Amniotic epithelial cell (primary cell): ENCODE measurements at regions not wholly inside any gene's neighbourhood (a gene's known extent, or its start where the extent isn't known, plus 50 kb on each side); places are given as distances from the start of the nearest gene placed in this dataset.

Source experiments
- DNase-seq: peaks from one replicate; pipeline ENCODE4 v3.0.0-alpha.2; 2010; ENCODE audit warnings: low read depth

GRCh38 chr20:24777746-24778145 lies 171.3 kb upstream of the CST7 start:
- no peak for DNase-seq

GRCh38 chr20:24778585-24779031 lies 170.5 kb upstream of the CST7 start:
- no peak for DNase-seq

- no peak for DNase-seq
Measured at GRCh38 chr20:24779131-24779530, 169.9 kb upstream of the CST7 start.

- DNase-seq: no peak
Measured at GRCh38 chr20:24779946-24780345, 169.1 kb upstream of the CST7 start.

DNA sequence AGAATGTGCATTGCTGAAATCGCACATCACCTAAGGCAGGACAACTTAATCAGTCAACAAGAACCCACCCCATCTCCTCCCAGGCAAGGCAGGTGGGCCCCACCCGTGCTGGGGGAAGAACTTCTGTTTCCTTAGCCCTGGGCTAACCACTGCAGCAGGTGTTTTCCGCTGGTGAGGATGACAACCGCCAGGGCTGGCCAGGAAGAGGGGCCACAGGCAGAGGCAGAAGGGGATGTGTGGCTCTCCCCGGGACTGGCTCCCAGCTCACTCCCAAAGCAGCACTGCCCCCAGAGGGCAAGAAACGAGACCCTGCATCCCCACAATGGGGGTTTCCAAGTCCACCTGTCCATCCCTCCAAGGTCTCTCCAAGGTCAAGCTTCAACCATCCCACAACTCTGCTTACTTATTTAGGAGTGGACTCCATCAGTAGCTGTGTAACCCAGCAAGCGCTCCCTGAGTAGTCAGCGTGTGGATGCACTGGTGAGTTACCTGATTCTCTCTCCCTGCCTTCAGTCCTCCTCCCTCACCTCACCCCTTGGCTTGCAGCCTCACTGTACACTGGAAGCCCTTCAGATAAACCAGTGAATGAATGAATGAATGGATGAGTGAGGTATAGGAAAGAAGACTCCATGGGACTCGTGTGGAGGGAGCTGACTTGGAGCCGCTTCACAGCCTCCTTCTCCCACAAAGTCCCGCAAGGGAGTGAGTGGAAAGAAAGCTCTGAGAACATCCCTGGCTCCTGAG lies 168.2 kb upstream of the CST7 start:
- DNase-seq: no peak

- no peak for DNase-seq
Measured at GRCh38 chr20:24781418-24781980, 167.6 kb upstream of the CST7 start.

DNA sequence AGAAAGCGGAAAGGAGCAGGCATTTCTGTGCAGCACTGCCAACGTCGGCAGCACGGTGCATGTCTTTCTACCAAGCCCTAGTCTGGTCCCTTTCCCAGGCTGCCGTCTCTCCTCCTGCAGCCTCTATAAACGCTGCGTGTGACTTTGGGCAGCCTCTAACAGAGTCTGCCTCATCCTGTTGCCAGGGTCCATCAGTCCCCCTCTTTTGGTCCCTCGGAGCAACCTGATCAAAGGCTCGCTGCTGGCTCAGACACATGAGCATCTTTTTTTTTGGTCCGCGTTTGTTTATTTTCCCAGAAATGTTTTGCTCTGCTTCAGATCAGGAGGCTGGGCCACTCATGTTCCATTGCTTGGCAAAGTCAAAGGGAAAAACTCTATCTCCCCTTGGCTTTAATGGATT lies 166.8 kb upstream of the CST7 start:
- no peak for DNase-seq

GRCh38 chr20:24782801-24783630 lies 166.1 kb upstream of the CST7 start:
- no peak for DNase-seq

GRCh38 chr20:24783631-24784492 lies 165.2 kb upstream of the CST7 start:
- DNase-seq: no peak

DNA sequence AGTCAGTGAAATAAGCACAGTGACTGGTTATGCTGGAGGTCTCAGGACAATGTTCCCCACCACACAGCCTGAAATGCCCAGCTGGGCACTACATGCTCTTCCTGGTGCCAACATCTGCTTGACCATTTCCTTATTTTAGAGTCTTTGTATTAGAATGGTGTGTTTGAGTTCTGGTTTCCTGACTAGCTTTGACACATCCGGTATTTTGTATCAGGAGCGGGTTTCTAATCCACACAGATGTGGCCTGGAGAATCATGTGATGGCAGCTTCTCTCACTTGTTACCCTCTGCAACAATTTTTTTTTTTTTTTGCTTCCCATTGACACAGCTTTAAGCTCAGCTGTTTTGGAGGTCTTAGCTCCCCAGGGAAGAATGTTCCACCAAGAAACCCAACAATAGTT lies 164.5 kb upstream of the CST7 start:
- no peak for DNase-seq

DNA sequence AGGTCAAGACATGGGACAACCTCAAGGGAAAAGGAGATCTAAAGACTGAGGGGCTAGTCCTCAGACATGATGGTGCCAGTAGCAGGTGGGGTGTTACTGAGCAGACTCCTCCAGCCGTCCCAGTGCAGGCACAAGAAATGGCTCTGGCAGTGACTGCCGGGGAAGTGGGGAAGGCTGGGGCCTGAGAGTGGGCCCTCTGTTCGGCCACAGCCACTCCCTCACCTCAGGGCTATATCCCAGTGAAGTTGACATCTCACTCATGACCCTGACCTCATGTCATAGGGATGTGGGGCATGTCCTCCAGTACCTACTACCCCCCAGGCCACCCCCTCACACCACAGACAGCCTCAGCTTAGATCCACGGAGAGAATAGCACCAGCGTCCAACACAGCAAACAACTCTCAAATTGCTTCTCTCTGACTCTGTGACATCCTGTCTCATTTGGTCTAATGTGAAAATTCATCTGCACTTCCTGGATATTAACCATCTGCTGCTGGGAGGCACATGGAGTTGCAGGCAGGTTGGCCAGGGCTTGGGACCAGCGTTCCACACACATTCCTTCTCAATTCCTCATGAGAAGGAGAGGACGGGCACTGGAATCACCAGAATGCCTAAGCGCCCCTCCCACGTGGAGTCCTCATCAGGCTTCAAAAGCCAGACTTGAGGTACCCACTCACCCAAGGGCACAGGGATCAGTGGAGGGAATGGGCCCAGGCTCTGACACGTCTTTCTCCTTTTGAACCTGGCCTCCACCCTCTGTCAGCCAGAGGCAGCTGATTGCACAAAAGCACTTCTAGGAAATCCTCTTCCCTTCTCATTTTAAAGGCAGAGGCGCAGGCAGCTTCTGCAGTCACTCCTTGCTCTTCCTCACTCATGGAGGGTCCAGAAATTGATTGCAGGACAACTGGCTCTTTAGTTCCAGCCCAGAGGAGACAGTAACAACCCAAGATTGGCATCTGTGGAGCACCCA lies 163.6 kb upstream of the CST7 start:
- no peak for DNase-seq

GRCh38 chr20:24786111-24786495 lies 163.0 kb upstream of the CST7 start:
- DNase-seq: no peak

GRCh38 chr20:24786646-24787045 lies 162.4 kb upstream of the CST7 start:
- no peak for DNase-seq

GRCh38 chr20:24787071-24787470 lies 162.0 kb upstream of the CST7 start:
- no peak for DNase-seq

DNA sequence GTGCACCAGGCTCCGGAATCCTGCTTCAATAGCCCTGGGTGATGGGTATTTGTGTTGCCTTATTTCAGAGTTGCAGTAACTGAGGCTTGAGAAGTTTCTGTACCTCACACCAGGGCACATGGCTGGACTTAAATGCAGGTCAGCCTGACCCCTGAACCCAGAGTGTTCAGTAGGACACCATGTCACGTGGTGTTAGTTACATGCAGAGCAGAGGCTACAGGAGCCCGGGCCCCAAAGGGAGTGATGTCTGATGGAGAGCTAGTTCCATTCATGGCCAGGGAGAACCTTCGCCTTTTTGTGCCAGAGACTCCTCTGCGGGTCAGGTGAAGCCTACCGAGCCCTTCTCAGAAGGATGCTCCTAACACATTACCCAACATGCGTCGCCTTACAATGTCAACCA lies 161.4 kb upstream of the CST7 start:
- DNase-seq: no peak

DNA sequence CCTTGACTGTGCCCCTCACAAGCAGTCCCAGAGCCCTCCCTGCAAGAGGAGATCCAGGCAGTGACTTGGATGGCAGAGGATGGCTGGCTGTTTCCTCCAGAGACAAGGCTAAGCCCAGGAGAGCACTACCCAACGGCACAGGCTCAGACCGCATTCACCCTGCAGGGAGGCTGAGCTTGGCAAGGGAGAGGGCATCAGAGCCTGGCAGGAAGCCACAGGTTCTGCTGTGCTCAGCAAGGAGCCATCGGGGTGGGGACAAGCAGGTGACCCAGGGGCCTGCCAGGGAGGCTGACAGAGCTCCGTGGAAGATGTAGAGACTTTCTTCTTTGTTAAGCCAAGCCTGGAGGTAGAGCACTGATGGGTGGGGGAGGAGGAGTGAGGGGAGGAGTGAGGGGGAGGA lies 159.2 kb upstream of the CST7 start:
- DNase-seq: no peak

- no peak for DNase-seq
Measured at GRCh38 chr20:24790746-24791283, 158.3 kb upstream of the CST7 start.

GRCh38 chr20:24791953-24792352 lies 157.1 kb upstream of the CST7 start:
- no peak for DNase-seq

DNA sequence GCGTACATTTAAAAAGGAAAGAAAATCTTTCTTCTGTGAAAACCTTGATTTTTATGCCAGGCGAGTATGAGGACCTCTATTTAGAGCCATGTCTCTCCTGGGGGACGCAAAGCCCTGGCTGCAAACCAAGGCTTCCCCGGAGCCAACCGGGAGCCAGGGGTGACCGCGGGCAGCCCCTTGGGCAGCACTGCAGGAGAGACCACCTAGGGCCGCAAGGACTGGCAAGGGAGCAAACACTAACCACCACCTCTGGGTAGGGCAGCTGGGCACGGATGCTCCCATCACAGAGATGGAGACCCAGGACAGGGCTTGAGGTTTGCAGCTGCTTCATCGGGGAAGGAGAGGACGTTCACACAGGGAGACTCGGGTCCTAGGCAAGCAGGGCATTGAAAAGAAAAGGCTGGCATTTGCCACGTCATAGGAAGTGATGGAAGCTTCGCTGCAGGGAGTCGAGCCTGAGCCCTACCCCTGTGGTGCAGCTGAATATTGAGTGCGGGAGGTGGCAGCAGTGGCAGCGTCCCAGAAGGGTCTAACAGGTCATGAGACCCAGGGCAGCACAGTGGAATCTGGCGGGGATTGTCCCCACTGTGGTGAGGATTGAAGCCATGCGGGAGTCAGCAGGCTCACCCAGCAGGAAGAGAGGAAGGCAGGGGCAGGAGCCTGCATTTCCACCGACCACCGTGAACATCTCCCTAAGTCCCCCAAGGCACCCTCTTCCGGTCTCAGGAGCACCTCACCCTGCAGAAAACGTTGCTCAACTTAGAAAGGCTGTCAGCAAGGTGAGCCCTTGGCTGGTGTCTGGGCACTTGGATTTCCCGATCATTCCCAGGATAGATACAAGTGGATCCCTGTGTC lies 156.2 kb upstream of the CST7 start:
- no peak for DNase-seq

DNA sequence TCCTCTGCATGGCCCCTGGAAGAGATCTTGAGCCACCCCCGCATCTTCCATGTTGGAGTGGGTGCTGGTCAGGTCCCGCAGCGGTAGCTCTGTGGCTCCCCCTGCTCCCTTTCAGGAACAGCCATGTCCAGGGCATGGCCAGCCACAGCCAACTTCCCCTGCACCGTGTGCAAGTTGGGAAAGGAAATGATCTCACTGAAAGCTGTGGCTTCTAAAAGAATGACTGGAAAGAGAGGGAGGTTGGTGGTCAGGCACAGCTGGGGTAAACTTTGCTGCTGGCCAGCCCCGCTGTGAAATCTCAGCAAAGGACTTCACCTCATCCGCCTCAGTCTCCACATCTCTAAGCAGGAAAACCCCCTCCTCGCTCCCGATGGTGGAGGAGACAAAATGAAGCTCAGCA lies 153.6 kb upstream of the CST7 start:
- no peak for DNase-seq
